Lower leg skin (tissue), 3 donors: ENCODE measurements at regions not wholly inside any gene's neighbourhood (a gene's known extent, or its start where the extent isn't known, plus 50 kb on each side); places are given as distances from the start of the nearest gene placed in this dataset.

Experiments used
- CTCF ChIP-seq, 3 donors: fragments of 450-650 bp; IDR thresholded peaks; one replicate each; pipeline ENCODE4 v1.5.1; 2016; ENCODE audit warnings: antibody characterized with exemption in 3 of 3, mild to moderate bottlenecking in 3 of 3, moderate library complexity in 2 of 3
- POLR2A ChIP-seq, 2 donors: fragments of 450-650 bp; IDR thresholded peaks; one replicate each; pipeline ENCODE4 v1.6.1; 2016 to 2017; ENCODE audit warnings: antibody characterized with exemption in 2 of 2, mild to moderate bottlenecking in 1 of 2, moderate library complexity in 1 of 2

GRCh38 chr5:67547682-67548081, 351.1 kb upstream of the CD180 start:
- TF ChIP-seq CTCF (IDR thresholded peaks at IDR 0.05) (no peak), POLR2A (IDR thresholded peaks at IDR 0.05) (no peak)
